Neural progenitor cell (in vitro differentiated cells): ENCODE measurements at regions not wholly inside any gene's neighbourhood (a gene's known extent, or its start where the extent isn't known, plus 50 kb on each side); places are given as distances from the start of the nearest gene placed in this dataset.

Source experiments
- EZH2 ChIP-seq: fragments of 200-600 bp; sonication (generic); IDR thresholded peaks from 2 replicates; pipeline ENCODE4 v1.6.1; 2017; ENCODE audit warnings: antibody characterized with exemption, mild to moderate bottlenecking, moderate library complexity
- EZH2phosphoT487 ChIP-seq: fragments of 200-600 bp; sonication (generic); IDR thresholded peaks from 2 replicates; pipeline ENCODE4 v1.6.1; 2017; ENCODE audit warnings: antibody characterized with exemption
- TF ChIP-seq, protein P1 (sequence below): fragments of 200-600 bp; sonication (generic); IDR thresholded peaks from 2 replicates; pipeline ENCODE4 v1.5.1; 2017; ENCODE audit warnings: antibody characterized with exemption, mild to moderate bottlenecking

DNA sequence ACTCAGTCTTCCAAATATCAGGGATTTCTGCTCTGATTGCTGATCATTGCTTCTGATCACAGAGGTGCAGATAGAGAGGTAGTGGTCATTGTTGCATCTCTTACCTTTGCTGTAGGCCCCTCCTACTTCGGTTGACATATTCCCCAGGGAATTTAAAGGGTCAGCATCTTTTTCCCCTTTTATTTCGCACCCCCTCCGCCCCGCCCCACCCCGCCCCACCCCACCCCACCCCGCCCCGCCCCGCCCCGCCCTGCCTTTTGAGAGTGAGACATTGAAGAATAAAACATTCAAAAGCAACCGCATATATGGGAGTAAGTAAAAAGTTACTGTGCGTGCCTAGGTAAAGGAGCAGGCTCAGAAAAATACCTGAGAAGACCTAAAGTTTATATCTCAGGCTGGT lies 463.9 kb downstream of the BTG1 start:
- TF ChIP-seq EZH2 (no peak), EZH2phosphoT487 (no peak)
- TF ChIP-seq, protein P1, sequence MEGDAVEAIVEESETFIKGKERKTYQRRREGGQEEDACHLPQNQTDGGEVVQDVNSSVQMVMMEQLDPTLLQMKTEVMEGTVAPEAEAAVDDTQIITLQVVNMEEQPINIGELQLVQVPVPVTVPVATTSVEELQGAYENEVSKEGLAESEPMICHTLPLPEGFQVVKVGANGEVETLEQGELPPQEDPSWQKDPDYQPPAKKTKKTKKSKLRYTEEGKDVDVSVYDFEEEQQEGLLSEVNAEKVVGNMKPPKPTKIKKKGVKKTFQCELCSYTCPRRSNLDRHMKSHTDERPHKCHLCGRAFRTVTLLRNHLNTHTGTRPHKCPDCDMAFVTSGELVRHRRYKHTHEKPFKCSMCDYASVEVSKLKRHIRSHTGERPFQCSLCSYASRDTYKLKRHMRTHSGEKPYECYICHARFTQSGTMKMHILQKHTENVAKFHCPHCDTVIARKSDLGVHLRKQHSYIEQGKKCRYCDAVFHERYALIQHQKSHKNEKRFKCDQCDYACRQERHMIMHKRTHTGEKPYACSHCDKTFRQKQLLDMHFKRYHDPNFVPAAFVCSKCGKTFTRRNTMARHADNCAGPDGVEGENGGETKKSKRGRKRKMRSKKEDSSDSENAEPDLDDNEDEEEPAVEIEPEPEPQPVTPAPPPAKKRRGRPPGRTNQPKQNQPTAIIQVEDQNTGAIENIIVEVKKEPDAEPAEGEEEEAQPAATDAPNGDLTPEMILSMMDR: no peak
